Neuron (in vitro differentiated cells): ENCODE measurements at regions not wholly inside any gene's neighbourhood (a gene's known extent, or its start where the extent isn't known, plus 50 kb on each side); places are given as distances from the start of the nearest gene placed in this dataset.

Source experiments
- H2AFZ ChIP-seq: one replicate; pipeline ENCODE4 v1.6.1; 2013; ENCODE audit warnings: low read depth, mild to moderate bottlenecking, inconsistent platforms, low read length, moderate library complexity
- H3K27me3 ChIP-seq: one replicate; pipeline ENCODE4 v1.6.1; 2013; ENCODE audit warnings: low read length; ENCODE audit not compliant: insufficient read depth
- H3K36me3 ChIP-seq: one replicate; pipeline ENCODE4 v1.6.1; 2013; ENCODE audit warnings: low read length; ENCODE audit not compliant: insufficient read depth
- H3K4me1 ChIP-seq: one replicate; pipeline ENCODE4 v1.6.1; 2013; ENCODE audit warnings: low read length; ENCODE audit not compliant: insufficient read depth
- H3K4me3 ChIP-seq: 2 replicates; pipeline ENCODE4 v1.5.1; 2013; ENCODE audit warnings: mild to moderate bottlenecking, low read length, moderate library complexity
- H3K9me3 ChIP-seq: one replicate; pipeline ENCODE4 v1.6.1; 2013; ENCODE audit warnings: low read length

GRCh38 chr3:99439892-99440291, 198.5 kb upstream of the COL8A1 start:
- H3K4me1 ChIP-seq = no peaks in the 10 kb centered on the region
- H3K4me3 ChIP-seq = no peak overlapping the region
- H2AFZ ChIP-seq = no peak overlapping the region
- no peaks in the 10 kb centered on the region for H3K27me3 ChIP-seq
- H3K36me3 ChIP-seq = no peaks in the 10 kb centered on the region
- H3K9me3 ChIP-seq = no peaks in the 10 kb centered on the region

GRCh38 chr3:99434190-99434589, 204.2 kb upstream of the COL8A1 start:
- H3K27me3 ChIP-seq = no peaks in the 10 kb centered on the region
- H2AFZ ChIP-seq = no peak overlapping the region
- H3K36me3 ChIP-seq = no peaks in the 10 kb centered on the region
- no peaks in the 10 kb centered on the region for H3K4me1 ChIP-seq
- H3K4me3 ChIP-seq = no peak overlapping the region
- no peaks in the 10 kb centered on the region for H3K9me3 ChIP-seq

- Histone ChIP-seq H2AFZ (no peak overlapping the region), H3K4me3 (no peak overlapping the region), H3K9me3 (no peaks in the 10 kb centered on the region), H3K36me3 (no peaks in the 10 kb centered on the region), H3K4me1 (no peaks in the 10 kb centered on the region), H3K27me3 (no peaks in the 10 kb centered on the region)
These were observed 207.9 kb upstream of the COL8A1 start for GRCh38 chr3:99430348-99431134.

GRCh38 chr3:99429502-99429901, 208.9 kb upstream of the COL8A1 start:
- no peak overlapping the region for H2AFZ ChIP-seq
- no peak overlapping the region for H3K4me3 ChIP-seq
- H3K36me3 ChIP-seq = no peaks in the 10 kb centered on the region
- no peaks in the 10 kb centered on the region for H3K9me3 ChIP-seq
- H3K4me1 ChIP-seq = no peaks in the 10 kb centered on the region
- H3K27me3 ChIP-seq = no peaks in the 10 kb centered on the region

GRCh38 chr3:99425930-99426329, 212.5 kb upstream of the COL8A1 start:
- no peaks in the 10 kb centered on the region for H3K9me3 ChIP-seq
- H3K27me3 ChIP-seq = no peaks in the 10 kb centered on the region
- no peak overlapping the region for H3K4me3 ChIP-seq
- no peak overlapping the region for H2AFZ ChIP-seq
- H3K4me1 ChIP-seq = no peaks in the 10 kb centered on the region
- no peaks in the 10 kb centered on the region for H3K36me3 ChIP-seq

GRCh38 chr3:99419116-99419515, 219.3 kb upstream of the COL8A1 start:
- no peak overlapping the region for H2AFZ ChIP-seq
- no peaks in the 10 kb centered on the region for H3K36me3 ChIP-seq
- no peaks in the 10 kb centered on the region for H3K27me3 ChIP-seq
- no peaks in the 10 kb centered on the region for H3K9me3 ChIP-seq
- no peak overlapping the region for H3K4me3 ChIP-seq
- H3K4me1 ChIP-seq = no peaks in the 10 kb centered on the region

- H3K4me1 ChIP-seq = no peaks in the 10 kb centered on the region
- no peaks in the 10 kb centered on the region for H3K9me3 ChIP-seq
- H3K27me3 ChIP-seq = no peaks in the 10 kb centered on the region
- H2AFZ ChIP-seq = no peak overlapping the region
- H3K4me3 ChIP-seq = no peak overlapping the region
- no peaks in the 10 kb centered on the region for H3K36me3 ChIP-seq
These were observed 219.7 kb upstream of the COL8A1 start for GRCh38 chr3:99418709-99419108.

- H2AFZ ChIP-seq = no peak overlapping the region
- H3K27me3 ChIP-seq = no peaks in the 10 kb centered on the region
- no peak overlapping the region for H3K4me3 ChIP-seq
These were observed 220.2 kb upstream of the COL8A1 start for GRCh38 chr3:99418209-99418635.

GRCh38 chr3:99413504-99413903, 224.9 kb upstream of the COL8A1 start:
- Histone ChIP-seq H3K36me3 (no peaks in the 10 kb centered on the region), H3K4me1 (peaks cover 7% of the 10 kb centered on the region), H3K27me3 (no peaks in the 10 kb centered on the region), H3K4me3 (no peak overlapping the region), H3K9me3 (no peaks in the 10 kb centered on the region), H2AFZ (no peak overlapping the region)

More at GRCh38 chr3:99418209-99418635, 220.2 kb upstream of the COL8A1 start:
- no peaks in the 10 kb centered on the region for H3K9me3 ChIP-seq
- H3K36me3 ChIP-seq = no peaks in the 10 kb centered on the region
- H3K4me1 ChIP-seq = no peaks in the 10 kb centered on the region

- H3K9me3 ChIP-seq = no peaks in the 10 kb centered on the region
- H3K27me3 ChIP-seq = no peaks in the 10 kb centered on the region
- peak overlapping the region; percentile 18 for H2AFZ ChIP-seq
- H3K36me3 ChIP-seq = no peaks in the 10 kb centered on the region
- no peak overlapping the region for H3K4me3 ChIP-seq
- peaks cover 7% of the 10 kb centered on the region for H3K4me1 ChIP-seq
These were observed 227.5 kb upstream of the COL8A1 start for GRCh38 chr3:99410789-99411311.

- no peak overlapping the region for H3K4me3 ChIP-seq
- no peaks in the 10 kb centered on the region for H3K27me3 ChIP-seq
- H3K36me3 ChIP-seq = no peaks in the 10 kb centered on the region
- peaks cover 7% of the 10 kb centered on the region for H3K4me1 ChIP-seq
- no peak overlapping the region for H2AFZ ChIP-seq
- H3K9me3 ChIP-seq = no peaks in the 10 kb centered on the region
These were observed 228.4 kb upstream of the COL8A1 start for GRCh38 chr3:99409961-99410360.

- Histone ChIP-seq H3K27me3 (no peaks in the 10 kb centered on the region), H3K4me3 (no peak overlapping the region), H3K4me1 (peaks cover 7% of the 10 kb centered on the region), H2AFZ (no peak overlapping the region), H3K36me3 (no peaks in the 10 kb centered on the region), H3K9me3 (no peaks in the 10 kb centered on the region)
These were observed 231.1 kb upstream of the COL8A1 start for GRCh38 chr3:99407257-99407656.

- Histone ChIP-seq H3K36me3 (no peaks in the 10 kb centered on the region), H2AFZ (no peak overlapping the region), H3K4me3 (no peak overlapping the region), H3K27me3 (no peaks in the 10 kb centered on the region), H3K9me3 (no peaks in the 10 kb centered on the region), H3K4me1 (no peaks in the 10 kb centered on the region)
These were observed 235.6 kb upstream of the COL8A1 start for GRCh38 chr3:99402755-99403154.

- Histone ChIP-seq H3K4me3 (no peak overlapping the region), H2AFZ (no peak overlapping the region), H3K9me3 (no peaks in the 10 kb centered on the region), H3K36me3 (no peaks in the 10 kb centered on the region), H3K27me3 (no peaks in the 10 kb centered on the region), H3K4me1 (no peaks in the 10 kb centered on the region)
These were observed 238.0 kb upstream of the COL8A1 start for GRCh38 chr3:99400352-99400751.
